ENCODE measurements at regions not wholly inside any gene's neighbourhood (a gene's known extent, or its start where the extent isn't known, plus 50 kb on each side); places are given as distances from the start of the nearest gene placed in this dataset.
A peak's percentile ranks its signal among the peaks of the same experiment; 100 is the strongest.

GRCh38 chr17:62892870-62893338 lies 73.1 kb upstream of the TANC2 start:
- Histone ChIP-seq H3K9me3 (no peaks in the 10 kb centered on the region), H3K27ac (no peak overlapping the region), H3K4me1 (no peaks in the 10 kb centered on the region), H3K36me3 (no peaks in the 10 kb centered on the region), H3K4me3 (no peak overlapping the region), H3K27me3 (no peaks in the 10 kb centered on the region)
- WGBS (ENCODE audit: insufficient coverage, low coverage, low lambda C conversion rate, missing lambda C conversion rate) = 27% methylated on average over 4 of the region's 4 CpGs
- TF ChIP-seq CTCF (IDR thresholded peaks at IDR 0.05) = no peak
- TF ChIP-seq POLR2A (IDR thresholded peaks at IDR 0.05) = no peak
- intact Hi-C loops (cut with DNase I) = no loop called here
- ATAC-seq (peak; percentile 59 to 90 (median 84)), DNase-seq (peak in 1 of 3 donors; percentile 34)

GRCh38 chr17:62892061-62892675 lies 73.9 kb upstream of the TANC2 start:
- TF ChIP-seq CTCF (IDR thresholded peaks at IDR 0.05) (no peak), POLR2A (IDR thresholded peaks at IDR 0.05) (no peak)
- no peaks in the 10 kb centered on the region for H3K27me3 ChIP-seq
- DNase-seq = no peak
- intact Hi-C loops (cut with DNase I) = no loop called here
- no peaks in the 10 kb centered on the region for H3K4me1 ChIP-seq
- H3K27ac ChIP-seq = no peak overlapping the region
- peak in 3 of 4 donors; percentile 28 to 41 (median 38) for ATAC-seq
- H3K9me3 ChIP-seq = no peaks in the 10 kb centered on the region
- H3K36me3 ChIP-seq = no peaks in the 10 kb centered on the region
- no peak overlapping the region for H3K4me3 ChIP-seq
- WGBS (ENCODE audit: insufficient coverage, low coverage, low lambda C conversion rate, missing lambda C conversion rate) = 35% methylated on average over 2 of the region's 3 CpGs

- no peak overlapping the region for H3K4me3 ChIP-seq
- H3K27me3 ChIP-seq = no peaks in the 10 kb centered on the region
- DNase-seq (no peak), ATAC-seq (no peak)
- no peak overlapping the region for H3K27ac ChIP-seq
- H3K9me3 ChIP-seq = no peaks in the 10 kb centered on the region
- intact Hi-C loops (cut with DNase I) = no loop called here
- WGBS (ENCODE audit: insufficient coverage, low coverage, low lambda C conversion rate, missing lambda C conversion rate) = 77% methylated on average over 1 of the region's 3 CpGs
- TF ChIP-seq POLR2A (IDR thresholded peaks at IDR 0.05) (no peak), CTCF (IDR thresholded peaks at IDR 0.05) (no peak)
- no peaks in the 10 kb centered on the region for H3K4me1 ChIP-seq
- H3K36me3 ChIP-seq = no peaks in the 10 kb centered on the region
These were observed 74.4 kb upstream of the TANC2 start for GRCh38 chr17:62891659-62892058.

- Histone ChIP-seq H3K36me3 (no peaks in the 10 kb centered on the region), H3K9me3 (no peaks in the 10 kb centered on the region), H3K4me3 (no peak overlapping the region), H3K4me1 (no peaks in the 10 kb centered on the region), H3K27ac (no peak overlapping the region), H3K27me3 (no peaks in the 10 kb centered on the region)
- 37% methylated on average over 1 of the region's 1 CpG for WGBS (ENCODE audit: insufficient coverage, low coverage, low lambda C conversion rate, missing lambda C conversion rate)
- ATAC-seq (no peak), DNase-seq (no peak)
- TF ChIP-seq CTCF (IDR thresholded peaks at IDR 0.05) = no peak
- TF ChIP-seq POLR2A (IDR thresholded peaks at IDR 0.05) = no peak
- intact Hi-C loops (cut with DNase I) = no loop called here
These were observed 77.3 kb upstream of the TANC2 start for GRCh38 chr17:62888765-62889164.

GRCh38 chr17:62888148-62888547 lies 77.9 kb upstream of the TANC2 start:
- Histone ChIP-seq H3K27ac (no peak overlapping the region), H3K9me3 (no peaks in the 10 kb centered on the region), H3K27me3 (no peaks in the 10 kb centered on the region), H3K4me3 (no peak overlapping the region), H3K36me3 (no peaks in the 10 kb centered on the region), H3K4me1 (no peaks in the 10 kb centered on the region)
- ATAC-seq (no peak), DNase-seq (no peak)
- TF ChIP-seq CTCF (IDR thresholded peaks at IDR 0.05) (no peak), POLR2A (IDR thresholded peaks at IDR 0.05) (no peak)
- intact Hi-C loops (cut with DNase I) = no loop called here
